ENCODE measurements at regions not wholly inside any gene's neighbourhood (a gene's known extent, or its start where the extent isn't known, plus 50 kb on each side); places are given as distances from the start of the nearest gene placed in this dataset.
A peak's percentile ranks its signal among the peaks of the same experiment; 100 is the strongest.

DNA sequence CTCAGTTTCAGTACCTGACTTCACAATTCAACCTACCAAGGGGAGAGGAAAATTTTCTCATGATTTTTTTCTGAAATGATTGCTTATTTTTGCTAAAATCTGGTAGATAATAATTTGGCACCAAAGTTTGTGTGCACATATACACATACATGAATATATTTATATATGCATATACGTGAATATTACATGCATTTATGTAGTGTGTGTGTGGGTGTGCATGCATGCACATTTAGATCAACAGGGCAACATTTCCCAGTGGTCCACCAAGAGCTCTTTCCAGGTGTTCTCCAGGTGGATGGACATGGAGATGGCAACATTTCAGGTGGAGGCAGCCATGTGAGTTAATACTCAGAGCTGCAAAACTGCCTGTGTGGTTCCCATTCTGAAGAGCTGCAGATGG lies 320.9 kb downstream of the SAMD5 start:
- no CpG with 5 or more reads among the region's 1 CpG for WGBS (ENCODE audit: insufficient coverage, low lambda C conversion rate)

DNA sequence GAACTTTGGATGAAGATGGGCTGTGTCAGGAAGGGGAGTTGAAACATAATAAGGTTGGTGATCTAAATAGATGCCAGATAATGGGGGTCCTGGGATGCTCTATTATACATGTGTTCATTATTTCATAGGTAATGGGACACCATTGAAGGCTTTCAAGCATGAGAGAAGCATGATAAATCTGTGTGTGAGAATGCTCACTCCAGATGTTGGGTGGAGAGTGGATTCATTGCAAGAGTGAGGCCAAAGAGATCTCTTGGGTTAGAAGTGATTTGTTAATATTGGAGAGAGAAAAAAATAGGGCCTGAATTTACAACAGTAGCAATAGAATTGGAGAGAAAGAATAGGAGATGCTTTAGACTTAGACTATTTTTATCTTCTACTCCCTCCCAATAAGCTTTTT lies 321.3 kb downstream of the SAMD5 start:
- H3K27me3 ChIP-seq (ENCODE audit: control insufficient read depth, insufficient read depth, low read length): no peaks in the 10 kb centered on the region
- H3K27ac ChIP-seq (ENCODE audit: low read length): no peak overlapping the region
- H3K36me3 ChIP-seq (ENCODE audit: control insufficient read depth, insufficient read depth, low read length): no peaks in the 10 kb centered on the region
- DNase-seq: no peak
- no peaks in the 10 kb centered on the region for H3K4me1 ChIP-seq (ENCODE audit: control insufficient read depth, insufficient read depth, low read length)
- no peak overlapping the region for H3K4me3 ChIP-seq (ENCODE audit: low read length)
- no peaks in the 10 kb centered on the region for H3K9me3 ChIP-seq (ENCODE audit: control insufficient read depth, low read depth, low read length)

More for the DNA sequence above, 320.9 kb downstream of the SAMD5 start:
- no peaks in the 10 kb centered on the region for H3K4me1 ChIP-seq (ENCODE audit: control insufficient read depth, insufficient read depth, low read length)
- H3K4me3 ChIP-seq (ENCODE audit: low read length): no peak overlapping the region
- no peaks in the 10 kb centered on the region for H3K27me3 ChIP-seq (ENCODE audit: control insufficient read depth, insufficient read depth, low read length)
- H3K9me3 ChIP-seq (ENCODE audit: control insufficient read depth, low read depth, low read length): no peaks in the 10 kb centered on the region
- DNase-seq: no peak
- H3K36me3 ChIP-seq (ENCODE audit: control insufficient read depth, insufficient read depth, low read length): no peaks in the 10 kb centered on the region
- H3K27ac ChIP-seq (ENCODE audit: low read length): no peak overlapping the region

DNA sequence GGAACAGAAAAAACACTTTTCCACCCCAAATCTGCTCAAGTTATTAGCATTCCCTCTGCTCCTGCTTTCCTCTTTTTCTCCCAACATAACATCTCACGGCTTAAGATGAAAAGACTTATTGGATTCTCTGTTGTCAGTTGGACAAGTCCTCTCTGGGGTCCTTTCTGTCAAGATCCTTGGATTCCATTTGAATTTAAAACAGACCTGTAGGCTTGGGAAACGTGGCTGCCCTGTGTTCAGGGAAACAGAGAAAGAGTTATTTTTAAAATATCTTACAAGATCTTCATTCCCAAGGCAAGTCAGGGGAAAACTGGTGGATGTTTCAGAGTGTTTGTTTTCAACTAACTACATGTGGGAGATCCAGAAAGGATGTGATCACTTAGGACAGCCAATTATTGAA lies 322.9 kb downstream of the SAMD5 start:
- H3K27me3 ChIP-seq (ENCODE audit: control insufficient read depth, insufficient read depth, low read length): no peaks in the 10 kb centered on the region
- no peak overlapping the region for H3K4me3 ChIP-seq (ENCODE audit: low read length)
- no peaks in the 10 kb centered on the region for H3K36me3 ChIP-seq (ENCODE audit: control insufficient read depth, insufficient read depth, low read length)
- no peaks in the 10 kb centered on the region for H3K9me3 ChIP-seq (ENCODE audit: control insufficient read depth, low read depth, low read length)
- no peak overlapping the region for H3K27ac ChIP-seq (ENCODE audit: low read length)
- no CpG with 5 or more reads among the region's 2 CpGs for WGBS (ENCODE audit: insufficient coverage, low lambda C conversion rate)
- no peaks in the 10 kb centered on the region for H3K4me1 ChIP-seq (ENCODE audit: control insufficient read depth, insufficient read depth, low read length)
- no peak for DNase-seq

DNA sequence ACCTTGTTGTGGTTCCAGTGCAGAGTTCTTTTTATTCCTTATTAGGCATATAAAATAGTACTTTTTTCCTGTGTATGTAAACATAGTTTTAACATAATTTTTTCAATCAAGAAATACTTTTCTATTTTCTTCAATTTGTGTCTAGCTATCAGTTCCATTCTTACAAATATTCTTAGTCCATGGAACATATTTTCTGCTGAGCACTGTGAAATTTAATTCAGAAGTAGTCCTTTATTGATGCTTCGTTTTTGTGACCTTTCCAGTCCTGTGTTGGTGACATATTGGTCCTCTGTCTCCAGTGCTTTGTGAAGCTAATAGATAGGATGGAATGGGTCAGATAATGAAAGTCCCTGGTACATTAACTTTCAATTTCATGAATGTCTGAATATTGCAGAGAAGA lies 325.1 kb downstream of the SAMD5 start:
- no peaks in the 10 kb centered on the region for H3K27me3 ChIP-seq (ENCODE audit: control insufficient read depth, insufficient read depth, low read length)
- H3K9me3 ChIP-seq (ENCODE audit: control insufficient read depth, low read depth, low read length): no peaks in the 10 kb centered on the region
- H3K4me1 ChIP-seq (ENCODE audit: control insufficient read depth, insufficient read depth, low read length): no peaks in the 10 kb centered on the region
- no peak for DNase-seq
- WGBS (ENCODE audit: insufficient coverage, low lambda C conversion rate): no CpG with 5 or more reads among the region's 1 CpG
- H3K36me3 ChIP-seq (ENCODE audit: control insufficient read depth, insufficient read depth, low read length): no peaks in the 10 kb centered on the region
- no peak overlapping the region for H3K4me3 ChIP-seq (ENCODE audit: low read length)
- H3K27ac ChIP-seq (ENCODE audit: low read length): no peak overlapping the region

DNA sequence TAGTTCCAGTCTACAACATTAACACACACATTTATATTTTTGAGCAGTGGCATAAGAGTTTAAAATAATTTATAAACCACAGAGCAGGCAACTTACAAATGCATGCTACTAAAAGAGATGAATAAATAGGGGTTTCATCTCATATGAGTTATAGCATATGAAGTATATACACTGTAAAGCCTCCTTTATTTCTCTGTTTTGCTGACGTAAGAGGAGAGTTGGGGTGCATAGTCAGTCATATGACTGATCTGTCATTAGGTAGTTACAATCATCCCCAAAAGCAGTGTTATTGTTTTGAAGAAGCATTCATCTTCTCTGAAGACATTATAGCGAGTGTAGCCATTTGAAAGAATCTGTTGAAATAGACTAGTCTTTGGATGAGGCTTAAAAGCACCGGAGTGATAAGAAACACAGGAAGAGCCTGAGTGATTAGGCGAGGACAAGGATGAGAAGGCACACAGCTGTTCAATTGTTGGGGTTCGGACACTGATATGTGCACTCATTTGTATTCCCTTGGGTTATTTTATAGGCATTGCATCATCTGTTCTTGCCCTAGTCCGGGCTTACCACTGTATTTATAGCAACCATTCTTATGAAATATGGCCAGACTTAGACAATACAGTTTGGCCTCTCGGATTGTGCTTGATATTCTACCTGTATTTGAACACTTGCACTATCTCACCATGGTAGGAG lies 325.7 kb downstream of the SAMD5 start:
- DNase-seq: no peak
- H3K27ac ChIP-seq (ENCODE audit: low read length): no peak overlapping the region
- H3K36me3 ChIP-seq (ENCODE audit: control insufficient read depth, insufficient read depth, low read length): no peaks in the 10 kb centered on the region
- H3K4me3 ChIP-seq (ENCODE audit: low read length): no peak overlapping the region
- 95% methylated on average over 2 of the region's 7 CpGs for WGBS (ENCODE audit: insufficient coverage, low lambda C conversion rate)
- H3K27me3 ChIP-seq (ENCODE audit: control insufficient read depth, insufficient read depth, low read length): no peaks in the 10 kb centered on the region
- no peaks in the 10 kb centered on the region for H3K9me3 ChIP-seq (ENCODE audit: control insufficient read depth, low read depth, low read length)
- H3K4me1 ChIP-seq (ENCODE audit: control insufficient read depth, insufficient read depth, low read length): no peaks in the 10 kb centered on the region

DNA sequence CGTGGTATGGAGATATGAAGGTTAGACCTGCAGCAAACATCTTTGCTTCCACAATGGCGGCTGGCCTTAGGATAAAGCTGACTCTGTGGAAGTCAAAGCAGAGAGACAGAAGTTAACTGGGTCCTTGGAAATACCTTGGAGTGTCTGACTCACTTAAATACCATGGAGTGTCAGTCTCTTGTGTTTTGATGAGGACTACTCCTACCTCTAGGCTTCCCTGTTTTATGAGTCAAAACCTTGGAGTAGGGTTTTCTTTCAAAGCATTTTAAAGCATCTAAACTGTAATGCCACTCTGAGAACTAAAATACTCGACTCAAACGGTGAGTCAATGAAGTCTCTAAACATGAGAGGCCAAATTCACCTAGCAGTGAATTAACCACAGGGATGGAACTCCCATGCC lies 329.1 kb downstream of the SAMD5 start:
- Histone ChIP-seq H3K27ac (ENCODE audit: low read length) (no peak overlapping the region), H3K4me1 (ENCODE audit: control insufficient read depth, insufficient read depth, low read length) (no peaks in the 10 kb centered on the region), H3K4me3 (ENCODE audit: low read length) (no peak overlapping the region), H3K9me3 (ENCODE audit: control insufficient read depth, low read depth, low read length) (no peaks in the 10 kb centered on the region), H3K27me3 (ENCODE audit: control insufficient read depth, insufficient read depth, low read length) (no peaks in the 10 kb centered on the region), H3K36me3 (ENCODE audit: control insufficient read depth, insufficient read depth, low read length) (no peaks in the 10 kb centered on the region)
- WGBS (ENCODE audit: insufficient coverage, low lambda C conversion rate): no CpG with 5 or more reads among the region's 4 CpGs
- DNase-seq: no peak

DNA sequence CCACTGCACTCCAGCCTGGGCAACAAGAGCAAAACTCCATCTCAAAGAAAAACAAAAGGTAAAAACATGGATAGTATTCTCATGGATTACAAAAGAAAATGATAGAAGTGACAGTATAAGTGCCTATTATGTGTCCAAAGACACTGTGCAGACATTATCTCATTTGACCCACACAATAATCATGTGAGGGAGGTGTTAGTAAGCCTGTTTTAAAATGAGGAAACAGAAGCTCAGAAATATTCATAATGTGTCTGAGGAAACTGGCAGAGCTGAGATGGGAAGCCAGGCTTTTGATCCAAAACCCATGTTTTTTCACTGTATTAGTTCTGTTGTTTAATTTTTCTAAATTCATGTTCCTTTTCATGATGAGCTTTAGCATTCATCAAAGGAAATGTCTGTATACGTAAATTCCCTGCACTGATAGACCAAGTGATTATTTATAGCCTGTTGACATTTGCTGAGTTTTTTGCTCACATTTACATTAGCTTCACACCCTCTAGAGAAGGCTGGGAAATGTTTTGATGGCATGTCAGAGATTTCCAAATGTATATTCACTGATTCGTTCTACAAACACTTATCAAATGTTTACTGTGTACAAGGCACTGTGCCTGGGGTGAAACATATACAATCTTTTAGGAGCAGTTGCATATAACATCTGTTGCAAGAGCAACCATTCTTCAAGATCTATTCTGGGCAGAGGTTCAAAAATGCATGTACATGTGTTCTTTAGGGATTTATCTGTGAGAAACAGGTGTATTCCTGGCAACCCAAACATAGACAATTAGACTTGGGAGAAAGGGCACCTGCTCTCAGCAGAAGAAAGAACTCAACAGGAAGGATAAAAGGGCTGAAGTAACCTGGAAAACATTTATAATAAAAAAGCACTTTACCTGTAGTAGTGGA lies 331.5 kb downstream of the SAMD5 start:
- no CpG with 5 or more reads among the region's 2 CpGs for WGBS (ENCODE audit: insufficient coverage, low lambda C conversion rate)
- no peak overlapping the region for H3K27ac ChIP-seq (ENCODE audit: low read length)
- no peaks in the 10 kb centered on the region for H3K27me3 ChIP-seq (ENCODE audit: control insufficient read depth, insufficient read depth, low read length)
- H3K9me3 ChIP-seq (ENCODE audit: control insufficient read depth, low read depth, low read length): no peaks in the 10 kb centered on the region
- no peak overlapping the region for H3K4me3 ChIP-seq (ENCODE audit: low read length)
- H3K4me1 ChIP-seq (ENCODE audit: control insufficient read depth, insufficient read depth, low read length): no peaks in the 10 kb centered on the region
- no peak for DNase-seq
- H3K36me3 ChIP-seq (ENCODE audit: control insufficient read depth, insufficient read depth, low read length): no peaks in the 10 kb centered on the region

DNA sequence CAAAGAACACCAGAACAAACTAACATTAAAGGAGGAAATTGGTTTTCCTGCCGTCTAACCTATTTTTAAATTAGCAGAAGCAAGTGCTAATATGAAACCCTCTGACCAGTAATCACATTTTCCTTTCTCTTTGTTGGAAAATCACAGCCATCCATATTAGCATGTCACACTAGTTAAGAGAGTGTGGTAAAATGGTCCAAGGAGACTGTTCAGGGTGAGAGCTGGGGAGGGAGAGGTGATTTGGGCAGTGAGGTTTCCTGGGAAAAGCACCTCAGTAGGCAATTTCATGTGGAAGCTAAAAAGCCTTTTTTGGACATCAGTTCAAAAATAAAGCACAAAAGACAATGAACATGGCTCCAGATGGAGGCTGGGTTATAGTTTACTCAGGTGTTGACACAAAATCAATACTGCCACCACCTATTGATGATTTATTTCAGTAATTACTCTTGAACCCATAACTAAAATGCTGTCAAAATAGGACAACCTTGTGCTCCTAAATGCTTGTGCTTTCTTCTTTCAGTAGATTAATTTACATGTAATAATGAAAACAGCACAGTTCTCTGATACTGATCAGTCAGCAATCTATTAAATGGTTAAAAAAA lies 333.2 kb downstream of the SAMD5 start:
- Histone ChIP-seq H3K4me1 (ENCODE audit: control insufficient read depth, insufficient read depth, low read length) (no peaks in the 10 kb centered on the region), H3K4me3 (ENCODE audit: low read length) (no peak overlapping the region), H3K9me3 (ENCODE audit: control insufficient read depth, low read depth, low read length) (no peaks in the 10 kb centered on the region), H3K27me3 (ENCODE audit: control insufficient read depth, insufficient read depth, low read length) (no peaks in the 10 kb centered on the region), H3K36me3 (ENCODE audit: control insufficient read depth, insufficient read depth, low read length) (no peaks in the 10 kb centered on the region), H3K27ac (ENCODE audit: low read length) (no peak overlapping the region)
- no peak for DNase-seq
- WGBS (ENCODE audit: insufficient coverage, low lambda C conversion rate): no CpG with 5 or more reads among the region's 1 CpG

DNA sequence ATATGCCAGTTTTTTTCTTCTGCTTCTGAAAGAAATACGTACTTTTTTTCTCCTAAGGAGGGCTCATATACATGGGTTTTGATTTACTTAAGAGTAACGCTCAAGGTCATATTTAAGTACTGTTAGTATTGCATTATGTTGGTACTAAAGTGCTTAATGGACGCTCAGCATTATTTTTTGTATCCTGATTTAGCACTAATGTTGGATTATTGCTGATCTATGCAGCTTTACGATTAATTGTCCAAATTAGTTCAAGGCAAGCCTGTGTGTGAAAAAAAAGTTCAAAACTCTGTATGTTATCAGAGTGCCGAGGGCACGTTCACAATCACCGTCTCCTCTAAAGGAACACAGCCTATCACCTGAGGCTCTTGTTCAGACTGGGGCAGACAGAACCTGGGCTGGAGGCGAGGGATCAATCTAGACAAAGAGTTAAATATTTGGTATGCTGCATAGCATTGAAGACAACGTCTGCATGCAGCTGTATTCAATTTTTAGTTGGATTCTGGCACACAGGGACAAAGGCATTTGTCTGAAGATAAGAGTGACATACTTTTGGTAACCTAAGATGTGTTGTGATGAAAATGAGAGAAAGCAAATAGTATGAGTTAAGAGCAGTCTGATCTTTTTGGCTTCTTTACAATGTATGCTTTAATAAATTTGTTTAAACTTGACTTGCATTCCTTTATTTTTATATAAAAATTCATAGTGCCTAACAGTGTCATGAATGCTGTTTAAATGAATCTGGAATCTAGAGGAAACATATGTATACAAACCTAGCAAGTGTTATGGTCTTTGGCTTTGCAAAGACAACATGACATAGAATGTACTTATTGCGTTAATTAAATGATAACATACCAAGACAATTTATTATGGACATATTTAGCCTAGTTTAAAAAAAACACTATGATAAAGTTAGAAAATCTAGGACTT lies 341.2 kb downstream of the SAMD5 start:
- 60% methylated on average over 2 of the region's 10 CpGs for WGBS (ENCODE audit: insufficient coverage, low lambda C conversion rate)
- H3K4me3 ChIP-seq (ENCODE audit: low read length): no peak overlapping the region
- no peaks in the 10 kb centered on the region for H3K9me3 ChIP-seq (ENCODE audit: control insufficient read depth, low read depth, low read length)

DNA sequence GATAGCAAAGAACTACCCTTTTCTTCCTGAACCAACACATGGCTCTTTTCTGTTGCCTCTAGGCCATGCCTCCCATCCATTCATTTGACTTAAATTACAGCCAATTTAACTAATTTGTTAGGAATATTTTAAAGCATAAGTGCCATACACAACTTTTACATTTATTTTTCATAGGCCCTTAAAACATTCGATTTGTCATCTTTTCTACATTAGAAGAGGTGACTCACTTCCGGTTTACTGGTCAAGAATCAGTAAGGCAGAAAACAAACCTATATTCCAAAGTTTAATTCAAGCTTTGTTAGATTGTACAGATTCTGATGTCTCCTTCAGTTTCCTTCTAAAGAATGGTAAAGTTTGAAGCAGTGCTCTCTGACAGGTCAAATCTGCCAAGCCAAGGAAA lies 344.3 kb downstream of the SAMD5 start:
- Histone ChIP-seq H3K36me3 (ENCODE audit: control insufficient read depth, insufficient read depth, low read length) (no peaks in the 10 kb centered on the region), H3K9me3 (ENCODE audit: control insufficient read depth, low read depth, low read length) (no peaks in the 10 kb centered on the region), H3K27ac (ENCODE audit: low read length) (no peak overlapping the region), H3K4me3 (ENCODE audit: low read length) (no peak overlapping the region), H3K27me3 (ENCODE audit: control insufficient read depth, insufficient read depth, low read length) (no peaks in the 10 kb centered on the region), H3K4me1 (ENCODE audit: control insufficient read depth, insufficient read depth, low read length) (no peaks in the 10 kb centered on the region)
- no CpG with 5 or more reads among the region's 2 CpGs for WGBS (ENCODE audit: insufficient coverage, low lambda C conversion rate)
- DNase-seq: no peak

More for the DNA sequence above, 341.2 kb downstream of the SAMD5 start:
- Histone ChIP-seq H3K27ac (ENCODE audit: low read length) (no peak overlapping the region), H3K36me3 (ENCODE audit: control insufficient read depth, insufficient read depth, low read length) (no peaks in the 10 kb centered on the region), H3K27me3 (ENCODE audit: control insufficient read depth, insufficient read depth, low read length) (no peaks in the 10 kb centered on the region), H3K4me1 (ENCODE audit: control insufficient read depth, insufficient read depth, low read length) (no peaks in the 10 kb centered on the region)
- DNase-seq: peak in 1 of 2 donors; percentile 14

Data from large intestine (tissue), 3 donors.